ENCODE measurements at regions not wholly inside any gene's neighbourhood (a gene's known extent, or its start where the extent isn't known, plus 50 kb on each side); places are given as distances from the start of the nearest gene placed in this dataset.

GRCh38 chr7:121639705-121640104 lies 233.3 kb upstream of the PTPRZ1 start:
- TF ChIP-seq, protein P1, sequence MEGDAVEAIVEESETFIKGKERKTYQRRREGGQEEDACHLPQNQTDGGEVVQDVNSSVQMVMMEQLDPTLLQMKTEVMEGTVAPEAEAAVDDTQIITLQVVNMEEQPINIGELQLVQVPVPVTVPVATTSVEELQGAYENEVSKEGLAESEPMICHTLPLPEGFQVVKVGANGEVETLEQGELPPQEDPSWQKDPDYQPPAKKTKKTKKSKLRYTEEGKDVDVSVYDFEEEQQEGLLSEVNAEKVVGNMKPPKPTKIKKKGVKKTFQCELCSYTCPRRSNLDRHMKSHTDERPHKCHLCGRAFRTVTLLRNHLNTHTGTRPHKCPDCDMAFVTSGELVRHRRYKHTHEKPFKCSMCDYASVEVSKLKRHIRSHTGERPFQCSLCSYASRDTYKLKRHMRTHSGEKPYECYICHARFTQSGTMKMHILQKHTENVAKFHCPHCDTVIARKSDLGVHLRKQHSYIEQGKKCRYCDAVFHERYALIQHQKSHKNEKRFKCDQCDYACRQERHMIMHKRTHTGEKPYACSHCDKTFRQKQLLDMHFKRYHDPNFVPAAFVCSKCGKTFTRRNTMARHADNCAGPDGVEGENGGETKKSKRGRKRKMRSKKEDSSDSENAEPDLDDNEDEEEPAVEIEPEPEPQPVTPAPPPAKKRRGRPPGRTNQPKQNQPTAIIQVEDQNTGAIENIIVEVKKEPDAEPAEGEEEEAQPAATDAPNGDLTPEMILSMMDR (optimal IDR thresholded peaks at IDR 0.05 in 1 of 3, IDR thresholded peaks at IDR 0.05 in 1 of 3, conservative IDR thresholded peaks at IDR 0.05 in 1 of 3; ENCODE audit: extremely low read depth in 1 of 3, insufficient read depth in 2 of 3, low read length in 3 of 3): no peak
- no peak for TF ChIP-seq EZH2 (IDR thresholded peaks at IDR 0.05; ENCODE audit: low read length)

All from keratinocyte (primary cell).